ENCODE measurements at regions not wholly inside any gene's neighbourhood (a gene's known extent, or its start where the extent isn't known, plus 50 kb on each side); places are given as distances from the start of the nearest gene placed in this dataset.

- Histone ChIP-seq H3K36me3 (no peaks in the 10 kb centered on the region), H3K27ac (no peak overlapping the region), H3K4me1 (no peaks in the 10 kb centered on the region), H3K9me3 (no peaks in the 10 kb centered on the region), H3K4me3 (no peak overlapping the region), H3K27me3 (no peaks in the 10 kb centered on the region)
- ATAC-seq (no peak), DNase-seq (no peak)
- intact Hi-C loops (cut with DNase I), result no loop called here
- TF ChIP-seq CTCF (IDR thresholded peaks at IDR 0.05), result no peak
These were observed 147.8 kb upstream of the MED14 start for GRCh38 chrX:40883021-40883619.

GRCh38 chrX:40885989-40886388, 150.6 kb upstream of the MED14 start:
- no peak for ATAC-seq
- no peaks in the 10 kb centered on the region for H3K4me1 ChIP-seq
- H3K27ac ChIP-seq, result no peak overlapping the region
- no peak for DNase-seq
- TF ChIP-seq CTCF (IDR thresholded peaks at IDR 0.05), result no peak
- H3K4me3 ChIP-seq, result no peak overlapping the region
- H3K36me3 ChIP-seq, result no peaks in the 10 kb centered on the region
- H3K9me3 ChIP-seq, result no peaks in the 10 kb centered on the region
- H3K27me3 ChIP-seq, result no peaks in the 10 kb centered on the region
- intact Hi-C loops (cut with DNase I), result no loop called here

GRCh38 chrX:40887476-40887875, 152.1 kb upstream of the MED14 start:
- Histone ChIP-seq H3K27me3 (no peaks in the 10 kb centered on the region), H3K36me3 (no peaks in the 10 kb centered on the region), H3K9me3 (no peaks in the 10 kb centered on the region), H3K27ac (no peak overlapping the region), H3K4me1 (no peaks in the 10 kb centered on the region), H3K4me3 (no peak overlapping the region)
- no peak for ATAC-seq
- intact Hi-C loops (cut with DNase I), result no loop called here
- no peak for DNase-seq
- TF ChIP-seq CTCF (IDR thresholded peaks at IDR 0.05), result no peak

GRCh38 chrX:40891798-40892197, 156.5 kb upstream of the MED14 start:
- Histone ChIP-seq H3K4me1 (no peaks in the 10 kb centered on the region), H3K36me3 (no peaks in the 10 kb centered on the region), H3K4me3 (no peak overlapping the region), H3K9me3 (no peaks in the 10 kb centered on the region), H3K27ac (no peak overlapping the region), H3K27me3 (no peaks in the 10 kb centered on the region)
- ATAC-seq (no peak), DNase-seq (no peak)
- intact Hi-C loops (cut with DNase I), result no loop called here
- TF ChIP-seq CTCF (IDR thresholded peaks at IDR 0.05), result no peak

GRCh38 chrX:40893251-40893910, 158.0 kb upstream of the MED14 start:
- no peak for TF ChIP-seq CTCF (IDR thresholded peaks at IDR 0.05)
- ATAC-seq (no peak), DNase-seq (no peak)
- Histone ChIP-seq H3K9me3 (no peaks in the 10 kb centered on the region), H3K27me3 (no peaks in the 10 kb centered on the region), H3K4me3 (no peak overlapping the region), H3K36me3 (no peaks in the 10 kb centered on the region), H3K4me1 (no peaks in the 10 kb centered on the region), H3K27ac (no peak overlapping the region)
- intact Hi-C loops (cut with DNase I), result no loop called here

Measured in upper lobe of right lung (tissue), 1 donor.